GM18505 (cell line): ENCODE measurements at regions not wholly inside any gene's neighbourhood (a gene's known extent, or its start where the extent isn't known, plus 50 kb on each side); places are given as distances from the start of the nearest gene placed in this dataset.

Source experiments
- ATAC-seq: cut with Tn5 transposase; IDR thresholded peaks from one replicate; pipeline ENCODE4 v1.9.1; 2021; ENCODE audit not compliant: unreplicated experiment
- POLR2A ChIP-seq: IDR thresholded peaks from 4 replicates; pipeline ENCODE4 v1.6.1; 2011; ENCODE audit warnings: borderline replicate concordance; ENCODE audit not compliant: insufficient read depth, insufficient read length; ENCODE audit errors: extremely low read depth

DNA sequence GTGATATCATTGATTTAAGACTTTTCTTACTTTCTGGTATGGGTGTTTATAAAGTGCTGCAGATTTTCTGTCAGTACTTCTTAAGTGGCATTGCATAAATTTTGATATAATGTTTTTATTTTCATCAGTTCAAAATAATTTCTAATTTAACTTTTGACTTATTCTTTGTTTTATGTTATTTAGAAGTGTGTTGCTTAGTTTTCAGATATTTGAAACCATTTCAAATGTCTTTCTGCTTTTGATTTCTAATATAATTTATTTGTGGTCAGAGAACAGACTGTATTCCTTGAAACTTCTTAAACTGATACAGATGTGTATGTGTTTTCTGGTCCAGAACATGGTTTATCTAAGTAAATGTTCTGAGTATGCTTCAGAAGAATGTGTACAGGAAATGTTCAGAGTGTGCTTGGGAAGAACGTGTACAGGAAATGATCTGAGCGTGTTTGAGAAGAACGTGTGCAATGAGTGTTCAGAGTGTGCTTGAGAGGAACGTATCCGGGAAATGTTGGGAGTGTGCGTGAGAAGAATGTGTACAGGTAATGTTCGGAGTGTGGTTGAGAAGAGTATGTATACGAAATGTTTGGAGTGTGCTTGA, 265.7 kb upstream of the HS6ST1 start:
- ATAC-seq, result no peak
- no peak for TF ChIP-seq POLR2A

DNA sequence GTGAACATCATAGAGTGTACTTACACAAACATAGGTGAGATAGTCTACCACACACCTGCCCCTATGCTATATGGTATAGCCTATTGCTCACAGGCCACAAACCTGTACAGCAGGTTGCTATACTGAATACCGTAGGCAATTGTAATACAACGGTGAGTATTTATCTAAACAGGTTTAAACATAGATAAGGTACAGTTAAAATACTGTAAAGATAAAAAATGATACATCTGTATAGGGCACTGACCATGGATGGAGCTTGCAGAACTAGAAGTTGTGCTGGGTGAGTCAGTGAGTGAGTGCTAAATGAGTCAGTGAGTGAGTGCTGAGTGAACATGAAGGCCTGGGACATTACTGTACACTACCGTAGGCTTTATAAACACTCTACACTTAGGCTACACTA, 267.0 kb upstream of the HS6ST1 start:
- ATAC-seq, result no peak
- TF ChIP-seq POLR2A, result no peak

- ATAC-seq, result no peak
- no peak for TF ChIP-seq POLR2A
Observed at GRCh38 chr2:128589681-128590080, 271.0 kb upstream of the HS6ST1 start.

DNA sequence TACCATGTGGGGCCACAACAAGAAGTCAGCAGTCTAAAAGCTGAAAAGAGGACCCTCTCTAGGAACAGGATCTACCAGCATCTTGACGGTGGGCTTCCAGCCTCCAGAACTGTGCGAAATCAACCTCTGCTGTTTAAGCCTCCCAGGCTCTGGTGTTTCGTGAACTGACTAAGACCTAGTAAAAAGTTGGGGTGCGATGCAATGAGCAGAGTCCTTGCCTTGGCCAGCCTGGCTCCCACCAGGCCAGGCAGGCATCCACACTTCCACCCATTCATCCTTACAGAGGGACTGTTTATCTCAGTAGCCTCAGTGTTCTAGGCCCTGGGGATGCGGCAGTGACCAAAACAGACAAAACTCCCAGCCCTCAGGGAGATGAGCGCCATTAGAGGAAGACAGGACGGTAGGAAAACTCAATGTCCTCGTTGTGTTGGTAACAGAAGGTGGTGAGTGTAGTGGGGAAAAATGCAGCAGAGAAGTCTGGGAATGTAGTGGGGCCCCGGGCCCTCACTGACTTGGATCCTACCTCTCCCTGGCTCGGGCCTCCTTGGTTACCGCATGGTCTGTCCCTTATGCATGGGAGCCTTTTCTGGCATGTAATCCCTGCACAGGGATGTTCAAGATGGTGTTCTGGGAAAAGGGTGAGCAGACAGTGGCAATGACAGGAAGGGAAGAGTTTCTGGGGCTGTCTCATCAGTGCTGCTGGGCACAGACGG, 271.8 kb upstream of the HS6ST1 start:
- no peak for TF ChIP-seq POLR2A
- no peak for ATAC-seq

DNA sequence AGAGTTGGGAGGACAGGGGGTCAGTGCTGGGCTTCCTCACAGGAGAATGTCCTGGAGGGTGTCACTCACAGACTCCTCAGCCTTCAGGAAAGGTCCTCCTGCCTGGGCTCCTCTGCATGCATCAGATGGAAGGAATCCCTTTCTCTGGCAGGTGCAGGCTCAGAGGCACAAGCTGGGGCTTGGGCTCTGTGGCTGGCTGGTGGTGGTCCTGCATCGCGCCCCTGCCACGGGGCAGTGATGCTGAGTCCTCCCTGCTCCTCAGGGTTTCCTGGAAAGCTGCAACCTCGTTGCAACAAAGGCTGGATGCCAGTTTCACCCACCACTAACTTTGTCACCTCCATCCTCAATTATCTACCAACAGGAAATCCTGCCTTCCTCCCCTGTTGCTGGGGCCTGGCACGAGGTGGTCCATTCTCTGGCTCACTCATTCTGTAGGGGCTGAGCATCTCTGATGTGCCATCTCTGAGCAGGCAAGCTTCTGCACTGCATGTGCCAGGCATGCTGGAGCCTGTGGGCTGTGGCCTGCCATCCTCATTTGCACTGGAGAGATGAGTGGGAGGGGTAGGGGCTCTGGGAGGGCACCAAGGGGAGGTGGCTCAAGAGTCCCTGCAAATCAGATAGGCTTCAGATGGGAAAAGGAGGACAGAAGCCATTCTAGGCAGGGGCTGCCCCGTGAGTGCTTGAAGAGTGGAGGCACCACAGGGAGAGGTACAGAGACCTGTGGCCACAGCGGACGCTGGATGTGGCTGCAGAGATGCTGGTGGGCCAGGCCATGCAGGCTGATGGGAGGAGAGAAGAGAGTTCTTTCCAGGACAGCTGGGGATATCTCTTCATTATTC, 272.6 kb upstream of the HS6ST1 start:
- no peak for TF ChIP-seq POLR2A
- ATAC-seq, result no peak

GRCh38 chr2:128591861-128592822, 273.5 kb upstream of the HS6ST1 start:
- TF ChIP-seq POLR2A, result no peak
- ATAC-seq, result no peak

DNA sequence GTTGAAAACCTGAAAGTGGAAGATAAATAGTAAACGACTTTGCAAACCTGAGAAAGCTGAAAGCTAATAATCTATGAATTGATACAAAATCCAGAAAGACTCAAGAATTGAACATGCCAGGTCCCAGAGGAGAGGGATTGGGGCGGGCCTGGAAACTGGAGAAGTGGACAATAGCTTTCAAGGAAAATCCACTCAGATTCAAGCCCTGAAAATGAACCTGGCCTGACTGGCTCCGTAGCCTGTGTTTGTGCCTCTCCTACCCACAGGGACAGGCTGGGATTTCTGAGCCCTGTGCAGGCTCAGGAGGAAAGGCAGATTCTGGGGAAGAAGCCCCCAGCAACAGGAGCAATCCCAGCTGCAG, 274.8 kb upstream of the HS6ST1 start:
- ATAC-seq, result no peak
- no peak for TF ChIP-seq POLR2A

DNA sequence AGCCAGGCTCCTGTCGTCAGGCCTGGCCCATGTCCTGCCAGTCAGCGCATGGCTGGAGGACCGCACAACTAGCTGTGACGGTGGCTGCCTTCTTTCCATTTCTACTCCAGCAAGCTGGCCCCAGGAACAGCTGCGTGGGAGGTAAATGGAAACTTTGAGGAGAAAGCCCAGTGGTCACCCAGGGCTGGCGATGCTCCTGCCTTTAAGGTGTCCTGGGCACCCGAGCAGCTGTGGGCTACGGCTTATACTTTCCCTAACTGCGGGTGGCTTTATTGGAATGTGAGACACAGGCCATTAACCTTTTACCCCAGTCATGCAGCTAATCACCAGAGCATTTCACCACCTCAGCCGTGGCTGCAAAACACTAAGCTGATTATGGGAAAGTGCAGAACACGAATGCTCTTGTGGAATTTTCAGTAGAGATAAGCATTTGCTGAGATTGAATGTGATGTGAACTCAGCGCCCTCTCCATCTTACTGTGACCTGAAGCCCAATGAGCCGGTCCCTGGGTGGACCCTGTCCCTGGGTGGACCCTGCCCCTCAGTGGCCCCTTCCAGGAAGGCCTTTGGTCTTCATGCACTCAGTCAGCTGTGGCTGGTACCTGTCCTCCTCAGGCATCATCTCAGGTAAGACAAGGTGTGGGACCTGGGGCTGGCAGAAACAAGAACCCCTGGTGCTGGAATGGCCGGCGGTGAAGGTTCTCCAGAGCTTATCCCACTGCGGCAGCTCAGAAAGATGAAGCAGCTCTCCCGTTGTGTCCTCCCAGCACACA, 275.4 kb upstream of the HS6ST1 start:
- ATAC-seq, result no peak
- TF ChIP-seq POLR2A, result no peak

- ATAC-seq, result no peak
- no peak for TF ChIP-seq POLR2A
Observed at GRCh38 chr2:128594651-128594910, 275.9 kb upstream of the HS6ST1 start.

DNA sequence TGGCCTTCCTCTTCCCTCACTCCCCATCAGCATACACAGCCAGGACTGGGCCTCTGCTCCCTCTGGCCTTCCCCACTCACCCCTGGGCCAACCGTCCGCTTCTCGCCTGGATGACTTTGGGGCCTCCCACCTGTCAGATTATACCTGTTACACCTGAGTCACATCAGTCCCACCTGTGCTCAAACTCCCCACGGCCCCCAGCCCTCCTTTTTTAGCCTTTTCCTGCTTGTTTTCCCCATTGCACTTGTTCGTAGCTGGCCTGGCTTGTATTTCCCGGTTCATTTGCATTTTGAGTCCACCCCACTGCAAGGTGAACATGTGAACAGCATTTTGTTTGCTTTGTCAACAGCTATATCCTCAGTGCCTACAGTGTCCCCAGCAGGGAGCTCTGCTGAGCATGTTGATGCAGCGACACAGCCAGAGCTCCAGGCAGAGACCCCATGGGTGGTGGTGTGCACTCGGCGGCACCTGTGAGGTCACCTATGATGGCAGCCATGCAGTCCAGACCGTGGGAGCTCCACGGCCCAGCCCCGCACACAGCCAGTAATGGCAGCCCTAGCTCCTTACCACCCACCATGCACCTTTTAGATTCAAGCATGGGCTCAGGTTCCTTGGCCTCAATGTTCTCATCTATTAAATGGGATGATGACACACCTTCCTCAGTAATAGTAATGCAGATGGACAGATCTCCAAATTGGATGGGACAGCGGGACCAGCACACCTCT, 276.4 kb upstream of the HS6ST1 start:
- no peak for ATAC-seq
- TF ChIP-seq POLR2A, result no peak

- TF ChIP-seq POLR2A, result no peak
- ATAC-seq, result no peak
Observed at GRCh38 chr2:128595763-128596395, 277.2 kb upstream of the HS6ST1 start.
